GM12878 (cell line): ENCODE measurements at regions not wholly inside any gene's neighbourhood (a gene's known extent, or its start where the extent isn't known, plus 50 kb on each side); places are given as distances from the start of the nearest gene placed in this dataset.

Experiments
- POLR2A ChIP-seq: IDR thresholded peaks from 2 replicates; pipeline ENCODE4 v1.6.1; 2011; ENCODE audit warnings: low read depth, mild to moderate bottlenecking, low read length
- RAD21 ChIP-seq: IDR thresholded peaks from 2 replicates; pipeline ENCODE4 v1.6.1; 2011; ENCODE audit warnings: mild to moderate bottlenecking, low read depth, low read length, moderate library complexity; ENCODE audit not compliant: insufficient read depth
- TF ChIP-seq, protein P1 (sequence below): IDR thresholded peaks from 2 replicates; pipeline ENCODE4 v1.6.1; 2012; ENCODE audit warnings: low read depth, low read length, improper control_type of control experiment
- TF ChIP-seq, protein P2 (sequence below): IDR thresholded peaks from 2 replicates; pipeline ENCODE4 v1.6.1; 2011; ENCODE audit warnings: low read depth, low read length, improper control_type of control experiment, borderline replicate concordance
- TF ChIP-seq, protein P3 (sequence below), 3 experiments: IDR thresholded peaks in 2 of 3; conservative IDR thresholded peaks in 1 of 3; 2 replicates each; pipeline ENCODE4 v1.5.1; 2011; ENCODE audit warnings: low read depth in 3 of 3, low read length in 3 of 3, mild to moderate bottlenecking in 3 of 3, control low read depth in 2 of 3, moderate library complexity in 2 of 3, inconsistent platforms in 1 of 3, mixed read lengths in 1 of 3; ENCODE audit not compliant: control insufficient read depth in 2 of 3, insufficient read depth in 1 of 3; ENCODE audit errors: extremely low read depth in 1 of 3

DNA sequence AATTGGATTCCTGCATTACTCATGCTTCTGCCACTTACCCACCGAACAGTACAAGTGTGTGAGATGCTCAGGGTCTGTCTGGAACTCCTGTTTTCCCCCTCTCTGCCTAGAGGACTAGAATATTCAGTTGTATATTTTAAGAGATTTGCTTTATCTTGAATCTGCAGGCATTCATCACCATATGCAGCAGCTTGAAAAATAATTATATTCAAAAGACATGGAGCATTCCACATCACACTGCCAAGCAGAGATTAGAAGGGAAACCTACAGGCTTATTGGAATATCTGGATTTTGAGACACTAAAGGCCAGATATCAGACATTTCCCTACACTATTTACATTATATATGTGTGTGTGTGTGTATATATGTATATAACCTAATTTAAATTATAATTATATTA lies 382.8 kb upstream of the POM121L12 start:
- TF ChIP-seq POLR2A = no peak
- TF ChIP-seq, protein P1, sequence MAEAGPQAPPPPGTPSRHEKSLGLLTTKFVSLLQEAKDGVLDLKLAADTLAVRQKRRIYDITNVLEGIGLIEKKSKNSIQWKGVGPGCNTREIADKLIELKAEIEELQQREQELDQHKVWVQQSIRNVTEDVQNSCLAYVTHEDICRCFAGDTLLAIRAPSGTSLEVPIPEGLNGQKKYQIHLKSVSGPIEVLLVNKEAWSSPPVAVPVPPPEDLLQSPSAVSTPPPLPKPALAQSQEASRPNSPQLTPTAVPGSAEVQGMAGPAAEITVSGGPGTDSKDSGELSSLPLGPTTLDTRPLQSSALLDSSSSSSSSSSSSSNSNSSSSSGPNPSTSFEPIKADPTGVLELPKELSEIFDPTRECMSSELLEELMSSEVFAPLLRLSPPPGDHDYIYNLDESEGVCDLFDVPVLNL = no peak
- TF ChIP-seq, protein P2, sequence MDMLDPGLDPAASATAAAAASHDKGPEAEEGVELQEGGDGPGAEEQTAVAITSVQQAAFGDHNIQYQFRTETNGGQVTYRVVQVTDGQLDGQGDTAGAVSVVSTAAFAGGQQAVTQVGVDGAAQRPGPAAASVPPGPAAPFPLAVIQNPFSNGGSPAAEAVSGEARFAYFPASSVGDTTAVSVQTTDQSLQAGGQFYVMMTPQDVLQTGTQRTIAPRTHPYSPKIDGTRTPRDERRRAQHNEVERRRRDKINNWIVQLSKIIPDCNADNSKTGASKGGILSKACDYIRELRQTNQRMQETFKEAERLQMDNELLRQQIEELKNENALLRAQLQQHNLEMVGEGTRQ = no peak
- TF ChIP-seq RAD21 = no peak
- TF ChIP-seq, protein P3, sequence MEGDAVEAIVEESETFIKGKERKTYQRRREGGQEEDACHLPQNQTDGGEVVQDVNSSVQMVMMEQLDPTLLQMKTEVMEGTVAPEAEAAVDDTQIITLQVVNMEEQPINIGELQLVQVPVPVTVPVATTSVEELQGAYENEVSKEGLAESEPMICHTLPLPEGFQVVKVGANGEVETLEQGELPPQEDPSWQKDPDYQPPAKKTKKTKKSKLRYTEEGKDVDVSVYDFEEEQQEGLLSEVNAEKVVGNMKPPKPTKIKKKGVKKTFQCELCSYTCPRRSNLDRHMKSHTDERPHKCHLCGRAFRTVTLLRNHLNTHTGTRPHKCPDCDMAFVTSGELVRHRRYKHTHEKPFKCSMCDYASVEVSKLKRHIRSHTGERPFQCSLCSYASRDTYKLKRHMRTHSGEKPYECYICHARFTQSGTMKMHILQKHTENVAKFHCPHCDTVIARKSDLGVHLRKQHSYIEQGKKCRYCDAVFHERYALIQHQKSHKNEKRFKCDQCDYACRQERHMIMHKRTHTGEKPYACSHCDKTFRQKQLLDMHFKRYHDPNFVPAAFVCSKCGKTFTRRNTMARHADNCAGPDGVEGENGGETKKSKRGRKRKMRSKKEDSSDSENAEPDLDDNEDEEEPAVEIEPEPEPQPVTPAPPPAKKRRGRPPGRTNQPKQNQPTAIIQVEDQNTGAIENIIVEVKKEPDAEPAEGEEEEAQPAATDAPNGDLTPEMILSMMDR (IDR thresholded peaks at IDR 0.05 in 2 of 3, conservative IDR thresholded peaks at IDR 0.05 in 1 of 3; ENCODE audit: control insufficient read depth in 2 of 3, extremely low read depth in 1 of 3, insufficient read depth in 1 of 3, low read depth in 3 of 3, low read length in 3 of 3) = no peak
